Esophagus squamous epithelium (tissue), 5 donors: ENCODE measurements at regions not wholly inside any gene's neighbourhood (a gene's known extent, or its start where the extent isn't known, plus 50 kb on each side); places are given as distances from the start of the nearest gene placed in this dataset.

Experiments
- DNase-seq: peaks from one replicate; lab custom pipeline; 2025; lab: John Stamatoyannopoulos, UW
- H3K27ac ChIP-seq, 4 donors: fragments of 200-600 bp; sonication (generic); one replicate each; pipeline ENCODE4 v1.5.1; 2016 to 2019; ENCODE audit warnings: mild to moderate bottlenecking in 1 of 4
- H3K27me3 ChIP-seq, 4 donors: fragments of 200-600 bp; sonication (generic); 1 replicate in 3 of 4; 2 replicates in 1 of 4; pipeline versions ENCODE4 v1.5.1 to v1.6.0; 2017 to 2021; ENCODE audit warnings: antibody characterized with exemption in 1 of 4
- H3K36me3 ChIP-seq, 3 donors: fragments of 200-600 bp; sonication (generic); one replicate each; pipeline ENCODE4 v1.5.1; 2016 to 2019
- H3K4me1 ChIP-seq, 3 donors: fragments of 200-600 bp; sonication (generic); one replicate each; pipeline ENCODE4 v1.5.1; 2017 to 2019
- H3K4me3 ChIP-seq, 4 donors: fragments of 200-600 bp; sonication (generic); 1 replicate in 3 of 4; 2 replicates in 1 of 4; pipeline ENCODE4 v1.5.1; 2016 to 2019; ENCODE audit warnings: mild to moderate bottlenecking in 2 of 4, moderate library complexity in 1 of 4
- H3K9me3 ChIP-seq, 3 donors: fragments of 200-600 bp; sonication (generic); one replicate each; pipeline ENCODE4 v1.5.1; 2016 to 2019
- POLR2A ChIP-seq, 4 donors: fragments of 450-650 bp; IDR thresholded peaks; one replicate each; pipeline ENCODE4 v1.6.1; 2017; ENCODE audit warnings: antibody characterized with exemption in 4 of 4, mild to moderate bottlenecking in 4 of 4, moderate library complexity in 3 of 4
- WGBS, 2 donors: methylation state at CpG; one replicate each; pipeline ENCODE4 v1.1.5; 2018; 5-methylcytosine and 5-hydroxymethylcytosine counted together
- intact Hi-C: fragments of 100-400 bp; cut with DNase I; formaldehyde crosslinking; loops from one replicate; pipeline ENCODE4 v1.15.0; 2022
- TF ChIP-seq, protein P1 (sequence below), 6 experiments: fragments of 450-650 bp in 4 of 6; fragments of 200-600 bp in 2 of 6; sonication (generic) in 2 of 6; IDR thresholded peaks; one replicate each; pipeline ENCODE4 v1.5.1; 2016 to 2019; ENCODE audit warnings: antibody characterized with exemption in 6 of 6, mild to moderate bottlenecking in 4 of 6, moderate library complexity in 4 of 6
- donor health status: DM: yes; HTN: yes; CAD: no.

DNA sequence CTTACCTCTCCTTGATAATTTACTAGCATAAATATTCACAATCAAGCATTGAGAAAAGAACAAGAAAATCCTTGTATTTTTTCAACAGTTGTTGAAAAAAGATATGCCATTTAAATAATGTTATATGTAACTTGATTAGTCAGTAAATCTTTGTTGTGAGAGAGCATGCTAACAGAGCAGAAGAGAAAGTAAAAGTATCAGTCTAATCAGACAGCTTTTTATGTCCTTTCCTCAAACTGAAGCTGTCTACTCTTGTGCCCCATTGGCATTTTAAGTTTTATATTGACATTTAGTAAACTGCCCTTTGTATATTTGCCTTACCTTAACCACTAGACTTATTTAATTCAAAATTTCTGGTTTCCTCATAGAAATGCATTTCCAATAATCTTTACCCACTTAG lies 668.7 kb downstream of the OTOL1 start:
- no peak for TF ChIP-seq POLR2A (IDR thresholded peaks at IDR 0.05)
- TF ChIP-seq, protein P1, sequence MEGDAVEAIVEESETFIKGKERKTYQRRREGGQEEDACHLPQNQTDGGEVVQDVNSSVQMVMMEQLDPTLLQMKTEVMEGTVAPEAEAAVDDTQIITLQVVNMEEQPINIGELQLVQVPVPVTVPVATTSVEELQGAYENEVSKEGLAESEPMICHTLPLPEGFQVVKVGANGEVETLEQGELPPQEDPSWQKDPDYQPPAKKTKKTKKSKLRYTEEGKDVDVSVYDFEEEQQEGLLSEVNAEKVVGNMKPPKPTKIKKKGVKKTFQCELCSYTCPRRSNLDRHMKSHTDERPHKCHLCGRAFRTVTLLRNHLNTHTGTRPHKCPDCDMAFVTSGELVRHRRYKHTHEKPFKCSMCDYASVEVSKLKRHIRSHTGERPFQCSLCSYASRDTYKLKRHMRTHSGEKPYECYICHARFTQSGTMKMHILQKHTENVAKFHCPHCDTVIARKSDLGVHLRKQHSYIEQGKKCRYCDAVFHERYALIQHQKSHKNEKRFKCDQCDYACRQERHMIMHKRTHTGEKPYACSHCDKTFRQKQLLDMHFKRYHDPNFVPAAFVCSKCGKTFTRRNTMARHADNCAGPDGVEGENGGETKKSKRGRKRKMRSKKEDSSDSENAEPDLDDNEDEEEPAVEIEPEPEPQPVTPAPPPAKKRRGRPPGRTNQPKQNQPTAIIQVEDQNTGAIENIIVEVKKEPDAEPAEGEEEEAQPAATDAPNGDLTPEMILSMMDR (IDR thresholded peaks at IDR 0.05) = no peak
- DNase-seq = no peak
- intact Hi-C loops = no loop called here
- H3K27ac ChIP-seq = no peak overlapping the region
- H3K4me3 ChIP-seq = no peak overlapping the region
- no peaks in the 10 kb centered on the region for H3K4me1 ChIP-seq
- H3K9me3 ChIP-seq = no peaks in the 10 kb centered on the region
- no peaks in the 10 kb centered on the region for H3K36me3 ChIP-seq
- H3K27me3 ChIP-seq = no peaks in the 10 kb centered on the region

DNA sequence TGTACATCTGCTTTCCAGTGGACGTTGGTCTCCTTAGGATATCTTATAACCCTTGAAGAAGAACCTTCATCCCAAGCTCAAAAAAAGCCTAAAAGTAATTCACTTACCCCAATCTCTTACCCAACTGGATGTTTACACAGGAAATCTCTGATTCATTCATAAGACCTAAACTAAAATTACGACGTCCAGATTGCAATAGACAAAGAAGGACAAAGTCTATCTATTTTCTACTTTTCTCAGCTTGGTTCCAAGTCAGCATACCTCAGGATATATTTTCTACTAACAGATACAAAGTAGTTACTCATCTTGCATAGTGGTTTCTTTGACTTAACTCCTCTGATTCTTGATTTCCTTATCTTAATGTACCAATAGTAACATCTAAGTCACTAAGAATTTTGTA lies 669.9 kb downstream of the OTOL1 start:
- 66 to 76% methylated on average over 3 of the region's 3 CpGs for WGBS, 2 donors
- no peak for TF ChIP-seq POLR2A (IDR thresholded peaks at IDR 0.05)
- TF ChIP-seq, protein P1 (IDR thresholded peaks at IDR 0.05) = no peak
- Histone ChIP-seq H3K27ac (no peak overlapping the region), H3K4me1 (no peaks in the 10 kb centered on the region), H3K9me3 (no peaks in the 10 kb centered on the region), H3K27me3 (no peaks in the 10 kb centered on the region), H3K36me3 (no peaks in the 10 kb centered on the region), H3K4me3 (no peak overlapping the region)
- intact Hi-C loops = no loop called here
- DNase-seq = no peak

DNA sequence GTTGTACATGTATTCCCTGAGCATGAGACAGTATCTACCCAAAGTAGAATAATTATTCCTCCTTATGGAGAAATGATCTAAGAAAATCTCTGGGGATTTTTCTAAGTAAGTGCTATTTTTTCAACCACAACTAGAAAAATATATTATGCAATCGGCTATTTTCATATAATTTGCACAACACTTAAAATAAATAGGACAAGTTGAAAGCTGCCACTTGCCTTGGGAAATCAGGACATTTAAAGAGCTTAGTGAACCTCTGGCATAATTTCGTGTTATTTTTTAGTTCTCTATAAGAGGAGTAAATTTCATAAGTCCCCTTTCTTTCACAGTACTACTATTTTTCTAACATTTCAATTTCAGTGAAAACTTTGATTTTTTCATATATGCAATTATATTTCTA lies 672.1 kb downstream of the OTOL1 start:
- Histone ChIP-seq H3K27ac (no peak overlapping the region), H3K27me3 (no peaks in the 10 kb centered on the region), H3K36me3 (no peaks in the 10 kb centered on the region), H3K4me3 (no peak overlapping the region), H3K9me3 (no peaks in the 10 kb centered on the region), H3K4me1 (no peaks in the 10 kb centered on the region)
- DNase-seq = no peak
- TF ChIP-seq, protein P1 (IDR thresholded peaks at IDR 0.05) = no peak
- TF ChIP-seq POLR2A (IDR thresholded peaks at IDR 0.05) = no peak
- 37 to 68% methylated on average over 2 of the region's 2 CpGs for WGBS, 2 donors
- intact Hi-C loops = no loop called here

DNA sequence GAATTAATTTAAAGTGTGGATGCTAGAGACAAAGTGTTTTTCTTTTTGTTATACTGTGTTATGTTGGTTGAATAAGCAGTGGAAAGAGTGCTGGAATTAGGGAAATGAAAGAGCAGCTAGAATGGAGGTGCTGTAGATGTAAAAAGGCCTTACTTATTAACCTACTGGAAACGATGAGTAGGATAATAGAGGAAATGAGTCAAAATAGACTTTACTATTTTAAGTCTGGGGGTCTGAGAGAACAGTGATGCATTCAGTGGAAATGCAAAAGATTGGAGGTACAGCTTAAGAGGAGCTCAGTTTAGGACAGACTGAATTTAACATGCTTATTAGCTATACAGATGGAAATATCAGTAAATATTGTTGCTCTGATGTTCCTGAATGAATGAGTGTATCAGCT lies 674.0 kb downstream of the OTOL1 start:
- H3K27ac ChIP-seq = no peak overlapping the region
- intact Hi-C loops = no loop called here
- DNase-seq = no peak
- 47 to 61% methylated on average over 1 of the region's 1 CpG for WGBS, 2 donors
- H3K36me3 ChIP-seq = no peaks in the 10 kb centered on the region
- TF ChIP-seq, protein P1 (IDR thresholded peaks at IDR 0.05) = no peak
- TF ChIP-seq POLR2A (IDR thresholded peaks at IDR 0.05) = no peak
- no peaks in the 10 kb centered on the region for H3K4me1 ChIP-seq
- no peak overlapping the region for H3K4me3 ChIP-seq
- no peaks in the 10 kb centered on the region for H3K9me3 ChIP-seq
- H3K27me3 ChIP-seq = no peaks in the 10 kb centered on the region

DNA sequence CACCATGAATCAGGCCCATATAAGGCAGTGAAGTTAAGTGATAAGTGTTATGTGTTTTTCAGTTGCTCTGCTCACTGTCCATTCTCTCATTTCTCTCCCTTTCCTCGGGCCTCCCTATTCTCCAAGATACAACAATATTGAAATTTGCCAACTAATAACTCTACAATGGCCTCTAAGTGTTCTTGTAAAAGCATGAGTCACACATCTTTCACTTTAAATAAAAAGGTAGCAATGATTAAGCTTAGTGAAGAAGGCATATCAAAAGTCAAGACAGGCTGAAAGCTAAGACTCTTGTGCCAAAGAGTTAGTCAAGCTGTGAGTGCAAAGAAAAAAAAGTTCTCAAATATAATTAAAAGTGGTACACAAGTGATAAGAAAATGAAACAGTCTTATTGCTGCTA lies 675.4 kb downstream of the OTOL1 start:
- Histone ChIP-seq H3K36me3 (no peaks in the 10 kb centered on the region), H3K9me3 (no peaks in the 10 kb centered on the region), H3K27ac (no peak overlapping the region), H3K27me3 (no peaks in the 10 kb centered on the region), H3K4me1 (no peaks in the 10 kb centered on the region), H3K4me3 (no peak overlapping the region)
- TF ChIP-seq, protein P1 (IDR thresholded peaks at IDR 0.05) = no peak
- TF ChIP-seq POLR2A (IDR thresholded peaks at IDR 0.05) = no peak
- DNase-seq = no peak
- intact Hi-C loops = no loop called here
- WGBS, 2 donors = 29 to 39% methylated on average over 1 of the region's 1 CpG
